ENCODE measurements at regions not wholly inside any gene's neighbourhood (a gene's known extent, or its start where the extent isn't known, plus 50 kb on each side); places are given as distances from the start of the nearest gene placed in this dataset.
A peak's percentile ranks its signal among the peaks of the same experiment; 100 is the strongest.
"Not testable (repeated sequence)": the region's sequence is repeated elsewhere in the genome, so short reads cannot be mapped to it uniquely, and the experiment has no call there.

- H3K36me3 Mint-ChIP-seq (ENCODE audit: low read depth); DNase-seq; H3K27me3 Mint-ChIP-seq (ENCODE audit: insufficient read depth); H3K4me3 Mint-ChIP-seq; H3K4me1 Mint-ChIP-seq (ENCODE audit: low read depth); H3K27ac Mint-ChIP-seq; H3K9me3 Mint-ChIP-seq: not testable (repeated sequence)
Measured at GRCh38 chr20:26252311-26252975, 555.8 kb upstream of the ZNF337 start.

- not testable (repeated sequence) for H3K27me3 Mint-ChIP-seq (ENCODE audit: insufficient read depth); H3K36me3 Mint-ChIP-seq (ENCODE audit: low read depth); H3K4me1 Mint-ChIP-seq (ENCODE audit: low read depth); H3K27ac Mint-ChIP-seq; H3K9me3 Mint-ChIP-seq; H3K4me3 Mint-ChIP-seq; DNase-seq
Measured at GRCh38 chr20:26251376-26251775, 554.7 kb upstream of the ZNF337 start.

GRCh38 chr20:26250249-26251114 lies 553.8 kb upstream of the ZNF337 start:
- H3K36me3 Mint-ChIP-seq (ENCODE audit: low read depth); H3K4me1 Mint-ChIP-seq (ENCODE audit: low read depth); H3K27me3 Mint-ChIP-seq (ENCODE audit: insufficient read depth); H3K4me3 Mint-ChIP-seq; H3K9me3 Mint-ChIP-seq; H3K27ac Mint-ChIP-seq; DNase-seq: not testable (repeated sequence)

GRCh38 chr20:26243731-26244130 lies 547.1 kb upstream of the ZNF337 start:
- Mint-ChIP-seq H3K4me1 (ENCODE audit: low read depth) (peaks cover 12% of the 10 kb centered on the region; the same call in 1 of the 2 replicates), H3K27ac (no peak overlapping the region), H3K36me3 (ENCODE audit: low read depth) (peaks cover 7% of the 10 kb centered on the region), H3K9me3 (no peaks in the 10 kb centered on the region; the same call in 1 of the 2 replicates), H3K4me3 (peak overlapping the region; percentile 63; the same call in 1 of the 2 replicates), H3K27me3 (ENCODE audit: insufficient read depth) (no peaks in the 10 kb centered on the region; the same call in 1 of the 2 replicates)
- DNase-seq: no peak
- TF ChIP-seq CTCF (IDR thresholded peaks at IDR 0.05): no peak

GRCh38 chr20:26220609-26221008 lies 524.0 kb upstream of the ZNF337 start:
- DNase-seq: peak; percentile 43
- H3K4me1 Mint-ChIP-seq (ENCODE audit: low read depth): peaks cover 78% of the 10 kb centered on the region
- peak overlapping the region; percentile 17 for H3K4me3 Mint-ChIP-seq
- H3K27me3 Mint-ChIP-seq (ENCODE audit: insufficient read depth); H3K36me3 Mint-ChIP-seq (ENCODE audit: low read depth); H3K9me3 Mint-ChIP-seq: not testable (repeated sequence)
- peak overlapping the region; percentile 70 for H3K27ac Mint-ChIP-seq

GRCh38 chr20:26219546-26219945 lies 522.9 kb upstream of the ZNF337 start:
- not testable (repeated sequence) for H3K27me3 Mint-ChIP-seq (ENCODE audit: insufficient read depth); H3K9me3 Mint-ChIP-seq; H3K36me3 Mint-ChIP-seq (ENCODE audit: low read depth); H3K4me3 Mint-ChIP-seq; H3K27ac Mint-ChIP-seq; DNase-seq
- H3K4me1 Mint-ChIP-seq (ENCODE audit: low read depth): peaks cover 89% of the 10 kb centered on the region

- H3K27ac Mint-ChIP-seq: peak overlapping the region; percentile 67
- H3K9me3 Mint-ChIP-seq: no peaks in the 10 kb centered on the region
- no peaks in the 10 kb centered on the region for H3K27me3 Mint-ChIP-seq (ENCODE audit: insufficient read depth)
- H3K4me3 Mint-ChIP-seq: peak overlapping the region; percentile 38
- H3K4me1 Mint-ChIP-seq (ENCODE audit: low read depth): peaks cover 93% of the 10 kb centered on the region
- peak; percentile 58 for DNase-seq
- no peak for TF ChIP-seq CTCF (IDR thresholded peaks at IDR 0.05)
- no peaks in the 10 kb centered on the region; the same call in none of the 2 replicates for H3K36me3 Mint-ChIP-seq (ENCODE audit: low read depth)
Measured at GRCh38 chr20:26218301-26218700, 521.6 kb upstream of the ZNF337 start.

- H3K27me3 Mint-ChIP-seq (ENCODE audit: insufficient read depth): no peaks in the 10 kb centered on the region
- H3K4me1 Mint-ChIP-seq (ENCODE audit: low read depth): peaks cover 98% of the 10 kb centered on the region
- peak overlapping the region; percentile 71 for H3K4me3 Mint-ChIP-seq
- H3K36me3 Mint-ChIP-seq (ENCODE audit: low read depth): no peaks in the 10 kb centered on the region; the same call in none of the 2 replicates
- H3K27ac Mint-ChIP-seq: peak overlapping the region; percentile 69
- no peak for TF ChIP-seq CTCF (IDR thresholded peaks at IDR 0.05)
- peak; percentile 53 for DNase-seq
- no peaks in the 10 kb centered on the region for H3K9me3 Mint-ChIP-seq
Measured at GRCh38 chr20:26216025-26216424, 519.4 kb upstream of the ZNF337 start.

Data from HFFc6 (cell line).